Natural killer cell (primary cell): ENCODE measurements at regions not wholly inside any gene's neighbourhood (a gene's known extent, or its start where the extent isn't known, plus 50 kb on each side); places are given as distances from the start of the nearest gene placed in this dataset.
A peak's percentile ranks its signal among the peaks of the same experiment; 100 is the strongest.

Experiments used
- ATAC-seq, 3 donors: fragments of 150-1000 bp in 2 of 3; fragments of 200-7000 bp in 1 of 3; cut with Tn5 transposase; 1 replicate in 1 of 3; 2 replicates in 2 of 3; pipeline ENCODE4 v1.10.0; 2021; ENCODE audit warnings: mild to moderate bottlenecking in 2 of 3, moderate library complexity in 2 of 3
- DNase-seq, 2 donors: peaks; one replicate each; pipeline versions ENCODE4 v3.0.0 to v3.0.0-alpha.2; 2013 to 2021; ENCODE audit warnings: mixed read lengths in 1 of 2
- H3K27ac ChIP-seq: one replicate; pipeline ENCODE4 v1.5.1; 2013; ENCODE audit warnings: mild to moderate bottlenecking, low read length
- H3K27me3 ChIP-seq: one replicate; pipeline ENCODE4 v1.6.1; 2013; ENCODE audit warnings: low read length; ENCODE audit not compliant: control insufficient read depth, insufficient read depth
- H3K36me3 ChIP-seq: one replicate; pipeline ENCODE4 v1.6.1; 2013; ENCODE audit warnings: low read length; ENCODE audit not compliant: control insufficient read depth, insufficient read depth
- H3K4me1 ChIP-seq: one replicate; pipeline ENCODE4 v1.6.1; 2013; ENCODE audit warnings: low read length; ENCODE audit not compliant: control insufficient read depth, insufficient read depth
- H3K4me3 ChIP-seq: one replicate; pipeline ENCODE4 v1.5.1; 2013; ENCODE audit warnings: low read length
- H3K9me3 ChIP-seq: one replicate; pipeline ENCODE4 v1.6.1; 2013; ENCODE audit warnings: low read length; ENCODE audit not compliant: control insufficient read depth, insufficient read depth
- H3K27ac Mint-ChIP-seq, 2 donors: one replicate each; pipeline ENCODE4 v1.8.0; 2022; ENCODE audit warnings: mild to moderate bottlenecking in 2 of 2, mixed read lengths in 2 of 2, moderate library complexity in 1 of 2
- H3K27me3 Mint-ChIP-seq, 2 donors: one replicate each; pipeline ENCODE4 v1.8.0; 2022; ENCODE audit warnings: low read depth in 2 of 2, mixed read lengths in 2 of 2
- H3K36me3 Mint-ChIP-seq: one replicate; pipeline ENCODE4 v1.8.0; 2022; ENCODE audit warnings: mixed read lengths
- H3K4me1 Mint-ChIP-seq, 2 donors: one replicate each; pipeline ENCODE4 v1.8.0; 2022; ENCODE audit warnings: mixed read lengths in 2 of 2
- H3K4me3 Mint-ChIP-seq: one replicate; pipeline ENCODE4 v1.8.0; 2022; ENCODE audit warnings: mild to moderate bottlenecking, moderate library complexity, mixed read lengths
- H3K9me3 Mint-ChIP-seq, 2 donors: one replicate each; pipeline ENCODE4 v1.8.0; 2022; ENCODE audit warnings: mixed read lengths in 2 of 2
- WGBS: methylation state at CpG from one replicate; pipeline ENCODE4 v1.1.7; 2013; ENCODE audit warnings: missing lambda C conversion rate; ENCODE audit not compliant: insufficient coverage; 5-methylcytosine and 5-hydroxymethylcytosine counted together
- intact Hi-C: fragments of 100-400 bp; cut with micrococcal nuclease; formaldehyde crosslinking; loops from one replicate; pipeline ENCODE4 v1.14.2; 2022
- TF ChIP-seq, protein P1 (sequence below): fragments of 200-600 bp; IDR thresholded peaks from one replicate; pipeline ENCODE4 v1.8.0; 2022; ENCODE audit warnings: antibody characterized with exemption

DNA sequence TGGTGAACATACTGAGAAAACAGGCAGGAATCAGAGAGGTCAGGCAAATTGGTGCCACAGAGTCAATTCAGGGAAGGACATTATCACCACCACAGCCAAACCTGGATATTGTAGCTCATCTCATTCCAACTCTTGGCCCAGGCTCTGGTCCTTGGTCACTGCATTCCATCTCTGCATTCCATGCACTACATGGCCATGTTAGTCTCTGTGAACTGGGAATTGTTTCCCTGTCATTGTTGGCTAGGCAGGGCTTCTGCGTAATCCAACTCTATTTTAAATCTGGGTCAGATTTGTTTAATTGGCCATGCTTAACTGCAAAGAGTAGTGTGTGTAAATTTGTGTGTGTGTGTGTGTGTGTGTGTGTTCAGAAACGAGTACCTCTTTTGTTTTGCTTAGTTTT, 837.6 kb upstream of the ADAMTS5 start:
- Mint-ChIP-seq H3K36me3 (no peaks in the 10 kb centered on the region), H3K9me3 (peaks cover 0 to 2% of the 10 kb centered on the region in 2 donors), H3K27me3 (no peaks in the 10 kb centered on the region), H3K4me3 (no peak overlapping the region), H3K27ac (no peak overlapping the region), H3K4me1 (peaks cover 0 to 9% of the 10 kb centered on the region in 2 donors)
- ATAC-seq (no peak), DNase-seq (no peak)
- no peaks in the 10 kb centered on the region for H3K4me1 ChIP-seq
- H3K4me3 ChIP-seq, result no peak overlapping the region
- no peak overlapping the region for H3K27ac ChIP-seq
- TF ChIP-seq, protein P1, sequence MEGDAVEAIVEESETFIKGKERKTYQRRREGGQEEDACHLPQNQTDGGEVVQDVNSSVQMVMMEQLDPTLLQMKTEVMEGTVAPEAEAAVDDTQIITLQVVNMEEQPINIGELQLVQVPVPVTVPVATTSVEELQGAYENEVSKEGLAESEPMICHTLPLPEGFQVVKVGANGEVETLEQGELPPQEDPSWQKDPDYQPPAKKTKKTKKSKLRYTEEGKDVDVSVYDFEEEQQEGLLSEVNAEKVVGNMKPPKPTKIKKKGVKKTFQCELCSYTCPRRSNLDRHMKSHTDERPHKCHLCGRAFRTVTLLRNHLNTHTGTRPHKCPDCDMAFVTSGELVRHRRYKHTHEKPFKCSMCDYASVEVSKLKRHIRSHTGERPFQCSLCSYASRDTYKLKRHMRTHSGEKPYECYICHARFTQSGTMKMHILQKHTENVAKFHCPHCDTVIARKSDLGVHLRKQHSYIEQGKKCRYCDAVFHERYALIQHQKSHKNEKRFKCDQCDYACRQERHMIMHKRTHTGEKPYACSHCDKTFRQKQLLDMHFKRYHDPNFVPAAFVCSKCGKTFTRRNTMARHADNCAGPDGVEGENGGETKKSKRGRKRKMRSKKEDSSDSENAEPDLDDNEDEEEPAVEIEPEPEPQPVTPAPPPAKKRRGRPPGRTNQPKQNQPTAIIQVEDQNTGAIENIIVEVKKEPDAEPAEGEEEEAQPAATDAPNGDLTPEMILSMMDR, result no peak
- H3K36me3 ChIP-seq, result no peaks in the 10 kb centered on the region
- intact Hi-C loops, result no loop called here
- no peaks in the 10 kb centered on the region for H3K9me3 ChIP-seq
- H3K27me3 ChIP-seq, result no peaks in the 10 kb centered on the region
- WGBS, result 63% methylated on average over 2 of the region's 2 CpGs

DNA sequence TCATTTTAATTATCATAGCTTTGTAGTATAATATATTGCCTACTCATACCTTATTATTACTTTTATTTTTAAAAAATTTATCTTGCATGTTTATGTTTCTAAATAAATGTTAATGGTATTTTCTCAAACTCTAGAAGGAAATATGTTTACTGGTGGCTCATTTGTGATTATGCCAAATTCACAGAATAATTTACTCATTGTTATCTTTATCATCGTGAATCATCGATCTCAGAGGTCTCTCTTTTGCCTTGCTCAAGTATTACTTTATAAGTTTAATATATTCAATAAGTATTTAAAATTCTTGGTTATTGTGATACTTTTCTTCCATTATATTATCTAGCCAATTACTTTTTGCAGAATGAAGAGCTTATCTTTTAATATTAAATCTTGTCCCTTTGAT, 836.7 kb upstream of the ADAMTS5 start:
- Mint-ChIP-seq H3K9me3 (no peaks in the 10 kb centered on the region), H3K4me1 (peaks cover 0 to 9% of the 10 kb centered on the region in 2 donors), H3K4me3 (no peak overlapping the region), H3K27me3 (no peaks in the 10 kb centered on the region), H3K27ac (no peak overlapping the region), H3K36me3 (no peaks in the 10 kb centered on the region)
- no peak for ATAC-seq
- H3K27me3 ChIP-seq, result no peaks in the 10 kb centered on the region
- H3K4me1 ChIP-seq, result no peaks in the 10 kb centered on the region
- no peak for DNase-seq
- TF ChIP-seq, protein P1, result no peak
- no peaks in the 10 kb centered on the region for H3K9me3 ChIP-seq
- H3K36me3 ChIP-seq, result no peaks in the 10 kb centered on the region
- no CpG with 5 or more reads among the region's 2 CpGs for WGBS
- H3K27ac ChIP-seq, result no peak overlapping the region
- intact Hi-C loops, result no loop called here
- no peak overlapping the region for H3K4me3 ChIP-seq

DNA sequence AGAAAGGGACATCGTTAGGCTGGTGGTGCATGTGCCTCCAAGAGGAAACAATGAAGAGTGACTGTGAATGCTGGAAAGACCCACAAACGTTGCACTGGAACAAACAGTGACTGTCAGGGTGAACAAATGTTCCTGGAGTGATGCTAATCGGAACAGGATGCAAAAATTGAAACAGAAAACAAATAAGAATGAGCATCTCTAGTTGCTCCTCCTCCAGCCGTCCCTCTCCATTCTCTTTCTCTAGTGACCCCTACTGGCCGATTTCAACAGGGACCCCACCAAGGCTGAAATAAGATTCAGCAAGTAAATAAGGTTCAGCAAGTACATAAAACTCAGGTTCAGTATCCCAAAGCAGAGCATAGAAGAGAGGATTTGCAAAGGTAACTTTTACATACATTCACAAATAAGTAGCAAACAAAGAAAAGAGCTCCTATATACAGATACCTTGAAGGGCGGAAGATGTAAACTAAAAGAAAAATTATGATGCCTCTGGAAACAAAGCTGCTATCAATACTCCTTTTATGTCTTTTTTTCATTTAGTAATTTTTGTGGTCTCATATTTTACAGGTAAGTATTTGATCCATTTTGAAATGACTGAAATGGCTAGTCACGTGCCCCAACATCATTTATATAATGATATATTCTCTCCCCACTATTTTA, 836.1 kb upstream of the ADAMTS5 start:
- intact Hi-C loops, result no loop called here
- H3K36me3 Mint-ChIP-seq, result no peaks in the 10 kb centered on the region
- no peaks in the 10 kb centered on the region for H3K4me1 ChIP-seq
- H3K27ac ChIP-seq, result no peak overlapping the region
- H3K27me3 Mint-ChIP-seq, result no peaks in the 10 kb centered on the region
- H3K4me3 Mint-ChIP-seq, result no peak overlapping the region
- TF ChIP-seq, protein P1, result peak; percentile 25
- peak in 1 of 2 donors; percentile 14 for DNase-seq
- H3K36me3 ChIP-seq, result no peaks in the 10 kb centered on the region
- 39% methylated on average over 6 of the region's 7 CpGs for WGBS
- no peak overlapping the region for H3K4me3 ChIP-seq
- peaks cover 0 to 9% of the 10 kb centered on the region in 2 donors for H3K4me1 Mint-ChIP-seq
- no peaks in the 10 kb centered on the region for H3K9me3 Mint-ChIP-seq
- no peaks in the 10 kb centered on the region for H3K27me3 ChIP-seq
- no peak overlapping the region for H3K27ac Mint-ChIP-seq
- no peaks in the 10 kb centered on the region for H3K9me3 ChIP-seq
- peak; percentile 51 to 55 (median 53) for ATAC-seq

DNA sequence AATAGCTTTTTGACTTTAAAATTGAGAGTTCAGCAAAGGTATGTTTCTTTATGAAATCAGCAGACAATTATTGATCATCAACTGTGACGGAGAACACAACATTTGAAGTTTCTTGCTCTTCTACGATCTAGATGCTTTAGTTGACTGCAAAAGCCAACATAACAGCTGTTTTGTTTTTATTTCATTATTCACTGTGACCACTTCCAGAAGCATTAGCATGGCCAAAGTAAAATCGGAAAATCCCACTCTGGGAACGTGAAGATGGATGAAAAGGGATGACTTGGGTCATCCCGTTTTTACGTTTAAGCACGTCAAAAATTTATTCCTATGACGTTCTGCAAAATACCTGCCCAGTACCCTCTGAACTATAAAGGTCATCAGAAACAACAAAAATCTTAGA, 833.0 kb upstream of the ADAMTS5 start:
- no peaks in the 10 kb centered on the region for H3K36me3 Mint-ChIP-seq
- H3K27ac ChIP-seq, result no peak overlapping the region
- H3K9me3 ChIP-seq, result no peaks in the 10 kb centered on the region
- H3K27me3 Mint-ChIP-seq, result no peaks in the 10 kb centered on the region
- WGBS, result 93% methylated on average over 8 of the region's 8 CpGs
- H3K27ac Mint-ChIP-seq, result no peak overlapping the region
- no peaks in the 10 kb centered on the region for H3K36me3 ChIP-seq
- H3K4me1 Mint-ChIP-seq, result peaks cover 0 to 9% of the 10 kb centered on the region in 2 donors
- no peaks in the 10 kb centered on the region for H3K4me1 ChIP-seq
- H3K27me3 ChIP-seq, result no peaks in the 10 kb centered on the region
- TF ChIP-seq, protein P1, result no peak
- ATAC-seq, result no peak
- H3K4me3 ChIP-seq, result no peak overlapping the region
- no peaks in the 10 kb centered on the region for H3K9me3 Mint-ChIP-seq
- H3K4me3 Mint-ChIP-seq, result no peak overlapping the region
- no peak for DNase-seq
- intact Hi-C loops, result no loop called here
